ENCODE measurements at regions not wholly inside any gene's neighbourhood (a gene's known extent, or its start where the extent isn't known, plus 50 kb on each side); places are given as distances from the start of the nearest gene placed in this dataset.

DNA sequence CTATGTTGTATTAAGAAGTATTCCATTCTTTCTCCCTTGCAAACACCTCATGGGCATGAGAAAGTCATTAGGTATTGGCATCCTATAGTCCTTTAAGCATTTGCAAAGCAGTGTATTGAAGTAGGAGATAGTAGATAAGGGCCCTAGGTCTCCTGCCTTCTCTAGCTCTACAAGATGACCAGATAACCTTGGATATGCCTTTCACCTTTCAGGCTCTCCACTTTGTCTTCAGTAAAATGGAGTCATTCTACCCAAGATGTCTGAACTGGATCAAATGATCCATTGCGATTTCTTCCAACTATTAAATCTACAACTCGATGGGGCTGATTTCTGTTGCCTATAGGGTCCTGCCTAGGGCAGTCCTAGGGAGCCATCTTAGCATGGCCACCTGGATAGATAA, 132.1 kb upstream of the BTG1 start:
- TF ChIP-seq, protein P1, sequence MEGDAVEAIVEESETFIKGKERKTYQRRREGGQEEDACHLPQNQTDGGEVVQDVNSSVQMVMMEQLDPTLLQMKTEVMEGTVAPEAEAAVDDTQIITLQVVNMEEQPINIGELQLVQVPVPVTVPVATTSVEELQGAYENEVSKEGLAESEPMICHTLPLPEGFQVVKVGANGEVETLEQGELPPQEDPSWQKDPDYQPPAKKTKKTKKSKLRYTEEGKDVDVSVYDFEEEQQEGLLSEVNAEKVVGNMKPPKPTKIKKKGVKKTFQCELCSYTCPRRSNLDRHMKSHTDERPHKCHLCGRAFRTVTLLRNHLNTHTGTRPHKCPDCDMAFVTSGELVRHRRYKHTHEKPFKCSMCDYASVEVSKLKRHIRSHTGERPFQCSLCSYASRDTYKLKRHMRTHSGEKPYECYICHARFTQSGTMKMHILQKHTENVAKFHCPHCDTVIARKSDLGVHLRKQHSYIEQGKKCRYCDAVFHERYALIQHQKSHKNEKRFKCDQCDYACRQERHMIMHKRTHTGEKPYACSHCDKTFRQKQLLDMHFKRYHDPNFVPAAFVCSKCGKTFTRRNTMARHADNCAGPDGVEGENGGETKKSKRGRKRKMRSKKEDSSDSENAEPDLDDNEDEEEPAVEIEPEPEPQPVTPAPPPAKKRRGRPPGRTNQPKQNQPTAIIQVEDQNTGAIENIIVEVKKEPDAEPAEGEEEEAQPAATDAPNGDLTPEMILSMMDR (conservative IDR thresholded peaks at IDR 0.05; ENCODE audit: low read depth in 2 of 2): no peak
- no peak for TF ChIP-seq JUNB (IDR thresholded peaks at IDR 0.05; ENCODE audit: unreplicated experiment)
- no peak for TF ChIP-seq EZH2 (IDR thresholded peaks at IDR 0.05; ENCODE audit: low read depth, unreplicated experiment)
- TF ChIP-seq POLR2AphosphoS5 (IDR thresholded peaks at IDR 0.05; ENCODE audit: low read depth): no peak
- TF ChIP-seq, protein P2, sequence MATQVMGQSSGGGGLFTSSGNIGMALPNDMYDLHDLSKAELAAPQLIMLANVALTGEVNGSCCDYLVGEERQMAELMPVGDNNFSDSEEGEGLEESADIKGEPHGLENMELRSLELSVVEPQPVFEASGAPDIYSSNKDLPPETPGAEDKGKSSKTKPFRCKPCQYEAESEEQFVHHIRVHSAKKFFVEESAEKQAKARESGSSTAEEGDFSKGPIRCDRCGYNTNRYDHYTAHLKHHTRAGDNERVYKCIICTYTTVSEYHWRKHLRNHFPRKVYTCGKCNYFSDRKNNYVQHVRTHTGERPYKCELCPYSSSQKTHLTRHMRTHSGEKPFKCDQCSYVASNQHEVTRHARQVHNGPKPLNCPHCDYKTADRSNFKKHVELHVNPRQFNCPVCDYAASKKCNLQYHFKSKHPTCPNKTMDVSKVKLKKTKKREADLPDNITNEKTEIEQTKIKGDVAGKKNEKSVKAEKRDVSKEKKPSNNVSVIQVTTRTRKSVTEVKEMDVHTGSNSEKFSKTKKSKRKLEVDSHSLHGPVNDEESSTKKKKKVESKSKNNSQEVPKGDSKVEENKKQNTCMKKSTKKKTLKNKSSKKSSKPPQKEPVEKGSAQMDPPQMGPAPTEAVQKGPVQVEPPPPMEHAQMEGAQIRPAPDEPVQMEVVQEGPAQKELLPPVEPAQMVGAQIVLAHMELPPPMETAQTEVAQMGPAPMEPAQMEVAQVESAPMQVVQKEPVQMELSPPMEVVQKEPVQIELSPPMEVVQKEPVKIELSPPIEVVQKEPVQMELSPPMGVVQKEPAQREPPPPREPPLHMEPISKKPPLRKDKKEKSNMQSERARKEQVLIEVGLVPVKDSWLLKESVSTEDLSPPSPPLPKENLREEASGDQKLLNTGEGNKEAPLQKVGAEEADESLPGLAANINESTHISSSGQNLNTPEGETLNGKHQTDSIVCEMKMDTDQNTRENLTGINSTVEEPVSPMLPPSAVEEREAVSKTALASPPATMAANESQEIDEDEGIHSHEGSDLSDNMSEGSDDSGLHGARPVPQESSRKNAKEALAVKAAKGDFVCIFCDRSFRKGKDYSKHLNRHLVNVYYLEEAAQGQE (IDR thresholded peaks at IDR 0.05; ENCODE audit: unreplicated experiment): no peak
- TF ChIP-seq ZNF114 (CRISPR knock-in tag; IDR thresholded peaks at IDR 0.05): no peak
- no peak for TF ChIP-seq STAT1 (IDR thresholded peaks at IDR 0.05; ENCODE audit: unreplicated experiment)

Measured in GM23338 (cell line).